ENCODE measurements at regions not wholly inside any gene's neighbourhood (a gene's known extent, or its start where the extent isn't known, plus 50 kb on each side); places are given as distances from the start of the nearest gene placed in this dataset.

DNA sequence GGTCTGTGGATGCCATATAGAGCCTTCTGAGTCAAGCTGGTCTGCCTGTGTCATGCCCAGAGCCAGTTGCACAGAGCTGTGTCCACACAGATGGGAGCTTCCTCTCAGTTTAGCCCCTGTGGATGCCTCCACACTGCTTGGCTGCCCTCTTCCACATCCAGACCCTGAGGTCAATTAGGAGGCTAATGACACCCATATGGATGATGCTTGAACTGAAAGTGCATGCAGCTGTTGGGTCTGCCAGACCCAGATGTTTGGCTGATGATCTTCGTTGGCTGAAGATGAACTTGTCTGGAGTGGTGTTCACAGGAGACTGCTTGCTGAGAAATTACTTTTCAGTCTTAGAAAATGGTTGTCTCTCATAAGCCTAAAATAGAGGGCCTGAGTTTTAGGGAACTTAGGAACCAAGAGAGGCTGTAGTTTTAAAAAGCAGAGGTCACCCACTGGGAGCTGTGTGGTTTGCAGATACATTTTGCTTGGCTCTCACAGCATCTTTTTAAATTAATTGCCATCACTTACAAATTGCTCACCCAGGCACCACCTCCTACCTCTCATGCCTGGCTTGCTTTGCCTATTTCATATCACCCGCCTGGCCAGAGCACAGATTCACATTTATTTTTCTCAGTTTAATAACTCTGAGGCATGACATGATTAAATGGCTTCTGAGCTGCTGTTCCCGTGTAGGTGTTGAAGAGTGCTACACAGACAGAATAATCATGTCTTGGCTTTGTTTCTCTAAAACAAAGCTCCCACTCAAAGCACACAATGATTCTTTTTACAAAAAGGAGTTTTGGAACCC is 176.1 kb downstream of the MINAR1 start:
- Histone ChIP-seq H3K4me3 (no peak overlapping the region), H3K27me3 (no peaks in the 10 kb centered on the region), H3K9me3 (no peaks in the 10 kb centered on the region), H3K27ac (no peak overlapping the region), H3K4me1 (no peaks in the 10 kb centered on the region), H3K36me3 (no peaks in the 10 kb centered on the region)
- TF ChIP-seq, protein P1, sequence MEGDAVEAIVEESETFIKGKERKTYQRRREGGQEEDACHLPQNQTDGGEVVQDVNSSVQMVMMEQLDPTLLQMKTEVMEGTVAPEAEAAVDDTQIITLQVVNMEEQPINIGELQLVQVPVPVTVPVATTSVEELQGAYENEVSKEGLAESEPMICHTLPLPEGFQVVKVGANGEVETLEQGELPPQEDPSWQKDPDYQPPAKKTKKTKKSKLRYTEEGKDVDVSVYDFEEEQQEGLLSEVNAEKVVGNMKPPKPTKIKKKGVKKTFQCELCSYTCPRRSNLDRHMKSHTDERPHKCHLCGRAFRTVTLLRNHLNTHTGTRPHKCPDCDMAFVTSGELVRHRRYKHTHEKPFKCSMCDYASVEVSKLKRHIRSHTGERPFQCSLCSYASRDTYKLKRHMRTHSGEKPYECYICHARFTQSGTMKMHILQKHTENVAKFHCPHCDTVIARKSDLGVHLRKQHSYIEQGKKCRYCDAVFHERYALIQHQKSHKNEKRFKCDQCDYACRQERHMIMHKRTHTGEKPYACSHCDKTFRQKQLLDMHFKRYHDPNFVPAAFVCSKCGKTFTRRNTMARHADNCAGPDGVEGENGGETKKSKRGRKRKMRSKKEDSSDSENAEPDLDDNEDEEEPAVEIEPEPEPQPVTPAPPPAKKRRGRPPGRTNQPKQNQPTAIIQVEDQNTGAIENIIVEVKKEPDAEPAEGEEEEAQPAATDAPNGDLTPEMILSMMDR (IDR thresholded peaks at IDR 0.05) = no peak
- DNase-seq (ENCODE audit: low spot score) = no peak

DNA sequence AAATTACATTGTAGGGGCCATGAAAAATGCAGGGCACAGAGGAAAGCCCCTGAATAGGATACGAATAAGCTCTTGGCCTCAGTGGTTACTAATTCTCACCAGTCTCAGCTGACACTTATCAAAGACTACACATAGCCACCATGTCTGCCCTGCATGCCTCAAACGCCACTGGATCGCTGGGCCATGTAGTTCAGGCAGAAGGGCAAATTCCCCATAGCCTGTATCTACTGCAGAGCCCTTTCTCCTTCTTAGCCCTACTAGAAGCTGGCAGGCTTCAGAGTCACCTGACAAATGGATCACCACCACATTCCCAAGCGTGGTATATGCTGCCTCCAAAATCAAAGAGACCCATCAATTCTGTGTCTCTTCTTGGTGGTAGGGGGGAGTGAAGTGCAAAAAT is 177.4 kb downstream of the MINAR1 start:
- Histone ChIP-seq H3K36me3 (no peaks in the 10 kb centered on the region), H3K4me1 (no peaks in the 10 kb centered on the region), H3K9me3 (no peaks in the 10 kb centered on the region), H3K4me3 (no peak overlapping the region), H3K27me3 (no peaks in the 10 kb centered on the region), H3K27ac (no peak overlapping the region)
- TF ChIP-seq, protein P1 (IDR thresholded peaks at IDR 0.05) = no peak
- no peak for DNase-seq (ENCODE audit: low spot score)

DNA sequence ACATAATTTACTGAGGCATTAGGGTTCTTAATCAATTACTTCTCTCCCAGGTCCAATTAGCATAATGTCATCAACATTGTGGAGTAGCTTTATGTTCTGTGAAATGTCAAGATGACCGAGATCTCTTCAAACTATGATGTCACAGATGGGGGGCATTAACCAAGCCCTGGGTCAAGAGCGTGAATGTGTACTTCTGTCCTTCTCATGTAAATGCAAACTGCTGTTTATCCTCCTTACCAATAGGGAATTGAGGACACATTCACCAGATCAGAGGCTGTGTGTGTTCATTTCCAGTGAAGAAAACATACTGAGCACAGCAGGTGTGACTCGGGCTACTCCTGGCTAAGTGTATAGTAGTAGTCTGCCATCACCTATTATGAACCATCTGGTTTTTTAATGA is 177.9 kb downstream of the MINAR1 start:
- DNase-seq (ENCODE audit: low spot score) = no peak
- Histone ChIP-seq H3K4me3 (no peak overlapping the region), H3K27ac (no peak overlapping the region), H3K4me1 (no peaks in the 10 kb centered on the region), H3K27me3 (no peaks in the 10 kb centered on the region), H3K36me3 (no peaks in the 10 kb centered on the region), H3K9me3 (no peaks in the 10 kb centered on the region)
- TF ChIP-seq, protein P1 (IDR thresholded peaks at IDR 0.05) = no peak

DNA sequence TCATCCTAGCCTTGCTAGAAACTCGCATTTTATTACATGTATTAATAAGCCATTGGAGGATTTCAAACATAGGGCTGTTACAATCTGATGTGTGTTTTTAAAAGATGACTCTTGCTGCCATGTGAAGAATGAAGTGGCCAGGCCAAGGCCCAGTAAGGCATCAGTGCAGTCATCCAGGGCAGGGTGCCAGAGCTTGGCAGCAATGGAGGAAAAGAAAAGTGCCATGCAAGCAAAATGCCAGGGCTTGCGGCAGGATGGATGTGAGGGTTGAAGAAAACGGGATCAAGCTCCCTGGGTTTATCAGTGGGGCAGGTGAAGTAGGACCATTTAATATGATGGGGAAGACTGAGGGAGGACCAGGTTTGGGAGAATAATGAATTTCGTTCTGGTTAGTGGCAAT is 183.6 kb downstream of the MINAR1 start:
- Histone ChIP-seq H3K4me3 (no peak overlapping the region), H3K36me3 (no peaks in the 10 kb centered on the region), H3K4me1 (no peaks in the 10 kb centered on the region), H3K9me3 (no peaks in the 10 kb centered on the region), H3K27ac (no peak overlapping the region), H3K27me3 (no peaks in the 10 kb centered on the region)
- TF ChIP-seq, protein P1 (IDR thresholded peaks at IDR 0.05) = no peak
- no peak for DNase-seq (ENCODE audit: low spot score)

DNA sequence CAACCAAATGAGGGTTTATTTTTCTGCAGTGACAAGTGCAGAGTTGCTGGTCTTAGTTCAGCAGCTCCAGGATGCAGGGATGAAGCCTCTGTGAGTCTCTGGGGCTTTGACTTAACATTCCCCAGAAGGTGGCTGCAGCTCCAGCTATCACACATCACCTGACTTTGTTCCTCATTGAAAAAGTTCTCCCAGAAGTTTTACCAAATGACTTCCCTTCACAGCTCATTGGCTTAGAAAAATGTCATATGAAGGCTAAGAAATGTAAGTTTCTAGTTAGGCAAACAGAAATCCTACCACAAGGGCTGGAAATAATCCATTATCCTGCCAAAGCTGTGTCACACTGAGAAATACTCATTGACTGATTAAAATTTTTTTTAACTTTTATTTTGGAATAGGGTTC is 184.9 kb downstream of the MINAR1 start:
- H3K4me3 ChIP-seq = no peak overlapping the region
- TF ChIP-seq, protein P1 (IDR thresholded peaks at IDR 0.05) = no peak
- H3K27ac ChIP-seq = no peak overlapping the region
- DNase-seq (ENCODE audit: low spot score) = no peak
- no peaks in the 10 kb centered on the region for H3K36me3 ChIP-seq
- no peaks in the 10 kb centered on the region for H3K4me1 ChIP-seq
- H3K9me3 ChIP-seq = no peaks in the 10 kb centered on the region
- H3K27me3 ChIP-seq = no peaks in the 10 kb centered on the region
